Cardiac muscle cell (in vitro differentiated cells and primary cell): ENCODE measurements at regions not wholly inside any gene's neighbourhood (a gene's known extent, or its start where the extent isn't known, plus 50 kb on each side); places are given as distances from the start of the nearest gene placed in this dataset.

Source experiments
- DNase-seq, 2 donors: peaks; one replicate each; pipeline versions ENCODE4 v3.0.0 to v3.0.0-alpha.2; 2010 to 2017; ENCODE audit warnings: low read depth in 1 of 2, low spot score in 1 of 2
- H3K27ac ChIP-seq: fragments of 200-600 bp; sonication (generic); 2 replicates; pipeline ENCODE4 v1.5.1; 2016
- H3K27me3 ChIP-seq: fragments of 200-600 bp; sonication (generic); 2 replicates; pipeline ENCODE4 v1.6.0; 2016; ENCODE audit warnings: control low read depth
- H3K36me3 ChIP-seq: fragments of 200-600 bp; sonication (generic); 2 replicates; pipeline ENCODE4 v1.5.1; 2016; ENCODE audit warnings: control low read depth
- H3K4me1 ChIP-seq: fragments of 200-600 bp; sonication (generic); 2 replicates; pipeline ENCODE4 v1.8.1; 2017; ENCODE audit warnings: low read depth, mild to moderate bottlenecking, mixed run types
- H3K4me3 ChIP-seq: fragments of 200-600 bp; sonication (generic); 2 replicates; pipeline ENCODE4 v1.5.1; 2016; ENCODE audit warnings: mild to moderate bottlenecking
- H3K9me3 ChIP-seq: fragments of 200-600 bp; sonication (generic); 2 replicates; pipeline ENCODE4 v1.5.1; 2017; ENCODE audit warnings: low read depth, mild to moderate bottlenecking, control low read depth
- CTCF ChIP-seq: IDR thresholded peaks from 2 replicates; pipeline ENCODE4 v1.5.1; 2012; ENCODE audit warnings: low read depth, mild to moderate bottlenecking, low read length

GRCh38 chr14:97248973-97249372, 451.8 kb downstream of the VRK1 start:
- TF ChIP-seq CTCF = no peak
- H3K36me3 ChIP-seq = no peaks in the 10 kb centered on the region
- no peaks in the 10 kb centered on the region for H3K4me1 ChIP-seq
- no peaks in the 10 kb centered on the region for H3K27me3 ChIP-seq
- DNase-seq = no peak
- H3K9me3 ChIP-seq = no peaks in the 10 kb centered on the region
- no peak overlapping the region for H3K4me3 ChIP-seq
- H3K27ac ChIP-seq = no peak overlapping the region

- Histone ChIP-seq H3K27ac (no peak overlapping the region), H3K9me3 (no peaks in the 10 kb centered on the region), H3K36me3 (no peaks in the 10 kb centered on the region), H3K4me3 (no peak overlapping the region), H3K4me1 (no peaks in the 10 kb centered on the region), H3K27me3 (no peaks in the 10 kb centered on the region)
- TF ChIP-seq CTCF = no peak
- DNase-seq = no peak
Observed at GRCh38 chr14:97250931-97251330, 453.7 kb downstream of the VRK1 start.

- Histone ChIP-seq H3K4me3 (no peak overlapping the region), H3K27ac (no peak overlapping the region), H3K27me3 (no peaks in the 10 kb centered on the region), H3K36me3 (no peaks in the 10 kb centered on the region), H3K4me1 (no peaks in the 10 kb centered on the region), H3K9me3 (no peaks in the 10 kb centered on the region)
- DNase-seq = no peak
- no peak for TF ChIP-seq CTCF
Observed at GRCh38 chr14:97251491-97252155, 454.4 kb downstream of the VRK1 start.

- DNase-seq = no peak
- Histone ChIP-seq H3K4me3 (no peak overlapping the region), H3K27ac (no peak overlapping the region), H3K36me3 (no peaks in the 10 kb centered on the region), H3K4me1 (no peaks in the 10 kb centered on the region), H3K9me3 (no peaks in the 10 kb centered on the region), H3K27me3 (no peaks in the 10 kb centered on the region)
- no peak for TF ChIP-seq CTCF
Observed at GRCh38 chr14:97253756-97254155, 456.6 kb downstream of the VRK1 start.

GRCh38 chr14:97262336-97262735, 465.2 kb downstream of the VRK1 start:
- DNase-seq = no peak
- no peak overlapping the region for H3K4me3 ChIP-seq
- H3K9me3 ChIP-seq = no peaks in the 10 kb centered on the region
- TF ChIP-seq CTCF = no peak
- no peaks in the 10 kb centered on the region for H3K27me3 ChIP-seq
- H3K27ac ChIP-seq = no peak overlapping the region
- H3K4me1 ChIP-seq = no peaks in the 10 kb centered on the region
- H3K36me3 ChIP-seq = no peaks in the 10 kb centered on the region
